Stimulated activated naive CD4-positive, alpha-beta T cell (primary cell): ENCODE measurements at regions not wholly inside any gene's neighbourhood (a gene's known extent, or its start where the extent isn't known, plus 50 kb on each side); places are given as distances from the start of the nearest gene placed in this dataset.
"Not testable (repeated sequence)": the region's sequence is repeated elsewhere in the genome, so short reads cannot be mapped to it uniquely, and the experiment has no call there.

Experiments
- DNase-seq, 6 experiments: peaks; one replicate each; lab custom pipeline; 2025; lab: John Stamatoyannopoulos, UW

GRCh38 chr7:356691-357462 is 66.9 kb downstream of the FOXL3 start:
- DNase-seq: no peak

- no peak for DNase-seq
Measured at GRCh38 chr7:357531-358209, 67.7 kb downstream of the FOXL3 start.

GRCh38 chr7:358352-358751 is 68.4 kb downstream of the FOXL3 start:
- DNase-seq: no peak

- DNase-seq: no peak
Measured at GRCh38 chr7:359226-359765, 69.3 kb downstream of the FOXL3 start.

- DNase-seq: peak in 4 of 6 experiments; percentile 24 to 42 (median 32)
Measured at GRCh38 chr7:359766-360361, 69.9 kb downstream of the FOXL3 start.

GRCh38 chr7:360454-361100 is 70.6 kb downstream of the FOXL3 start:
- peak in 4 of 6 experiments; percentile 15 to 46 (median 34) for DNase-seq

GRCh38 chr7:361182-361581 is 71.2 kb downstream of the FOXL3 start:
- DNase-seq: not testable (repeated sequence)

GRCh38 chr7:361680-362401 is 71.9 kb downstream of the FOXL3 start:
- DNase-seq: peak in 1 of 6 experiments; percentile 51

GRCh38 chr7:362402-363096 is 72.6 kb downstream of the FOXL3 start:
- DNase-seq: peak; percentile 25 to 61 (median 51)

GRCh38 chr7:363626-364025 is 73.7 kb downstream of the FOXL3 start:
- DNase-seq: peak; percentile 18 to 71 (median 52)

GRCh38 chr7:364536-364935 is 74.6 kb downstream of the FOXL3 start:
- no peak for DNase-seq

- no peak for DNase-seq
Measured at GRCh38 chr7:365593-365992, 75.6 kb downstream of the FOXL3 start.

GRCh38 chr7:366161-366803 is 76.3 kb downstream of the FOXL3 start:
- DNase-seq: peak in 1 of 6 experiments; percentile 36

GRCh38 chr7:367351-367901 is 77.5 kb downstream of the FOXL3 start:
- DNase-seq: no peak

GRCh38 chr7:368651-369475 is 78.9 kb downstream of the FOXL3 start:
- DNase-seq: no peak

- no peak for DNase-seq
Measured at GRCh38 chr7:369476-370258, 79.7 kb downstream of the FOXL3 start.

GRCh38 chr7:370259-370625 is 80.3 kb downstream of the FOXL3 start:
- DNase-seq: no peak

GRCh38 chr7:370775-371118 is 80.8 kb downstream of the FOXL3 start:
- DNase-seq: no peak
